ENCODE measurements at regions not wholly inside any gene's neighbourhood (a gene's known extent, or its start where the extent isn't known, plus 50 kb on each side); places are given as distances from the start of the nearest gene placed in this dataset.
A peak's percentile ranks its signal among the peaks of the same experiment; 100 is the strongest.
"Not testable (repeated sequence)": the region's sequence is repeated elsewhere in the genome, so short reads cannot be mapped to it uniquely, and the experiment has no call there.

DNA sequence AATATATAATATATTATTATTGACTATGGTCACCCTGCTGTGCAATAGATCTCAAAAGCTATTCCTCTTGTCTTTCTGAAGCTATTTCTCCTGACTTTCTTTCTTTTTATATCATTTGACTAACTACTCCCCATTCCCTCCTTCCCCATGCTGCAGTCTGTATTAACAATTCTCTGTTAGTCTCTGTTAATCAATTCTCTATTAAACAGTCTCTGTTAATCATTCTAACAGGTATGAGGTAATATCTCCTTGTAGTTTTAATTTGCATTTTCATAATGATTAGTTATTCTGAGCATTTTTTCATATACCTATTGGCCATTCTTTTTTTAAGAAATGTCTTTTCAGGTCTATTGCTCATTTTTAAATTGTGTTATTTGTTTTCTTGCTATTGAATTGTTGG lies 201.0 kb upstream of the B3GALT2 start:
- Mint-ChIP-seq H3K27me3 (ENCODE audit: low read depth) (no peaks in the 10 kb centered on the region), H3K4me3 (no peak overlapping the region), H3K36me3 (ENCODE audit: low read depth) (peaks cover 7% of the 10 kb centered on the region), H3K4me1 (peaks cover 5% of the 10 kb centered on the region), H3K9me3 (peaks cover 14% of the 10 kb centered on the region), H3K27ac (peak overlapping the region in 2 of 3 experiments; percentile 8 to 79)
- TF ChIP-seq, protein P1, sequence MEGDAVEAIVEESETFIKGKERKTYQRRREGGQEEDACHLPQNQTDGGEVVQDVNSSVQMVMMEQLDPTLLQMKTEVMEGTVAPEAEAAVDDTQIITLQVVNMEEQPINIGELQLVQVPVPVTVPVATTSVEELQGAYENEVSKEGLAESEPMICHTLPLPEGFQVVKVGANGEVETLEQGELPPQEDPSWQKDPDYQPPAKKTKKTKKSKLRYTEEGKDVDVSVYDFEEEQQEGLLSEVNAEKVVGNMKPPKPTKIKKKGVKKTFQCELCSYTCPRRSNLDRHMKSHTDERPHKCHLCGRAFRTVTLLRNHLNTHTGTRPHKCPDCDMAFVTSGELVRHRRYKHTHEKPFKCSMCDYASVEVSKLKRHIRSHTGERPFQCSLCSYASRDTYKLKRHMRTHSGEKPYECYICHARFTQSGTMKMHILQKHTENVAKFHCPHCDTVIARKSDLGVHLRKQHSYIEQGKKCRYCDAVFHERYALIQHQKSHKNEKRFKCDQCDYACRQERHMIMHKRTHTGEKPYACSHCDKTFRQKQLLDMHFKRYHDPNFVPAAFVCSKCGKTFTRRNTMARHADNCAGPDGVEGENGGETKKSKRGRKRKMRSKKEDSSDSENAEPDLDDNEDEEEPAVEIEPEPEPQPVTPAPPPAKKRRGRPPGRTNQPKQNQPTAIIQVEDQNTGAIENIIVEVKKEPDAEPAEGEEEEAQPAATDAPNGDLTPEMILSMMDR (IDR thresholded peaks at IDR 0.05; ENCODE audit: unreplicated experiment in 3 of 3): no peak

GRCh38 chr1:193378451-193378850 lies 192.0 kb upstream of the B3GALT2 start:
- not testable (repeated sequence) for H3K36me3 Mint-ChIP-seq (ENCODE audit: low read depth); H3K27ac Mint-ChIP-seq; H3K4me3 Mint-ChIP-seq; H3K4me1 Mint-ChIP-seq; H3K27me3 Mint-ChIP-seq (ENCODE audit: low read depth)
- peaks cover 18% of the 10 kb centered on the region for H3K9me3 Mint-ChIP-seq

GRCh38 chr1:193377472-193377871 lies 191.1 kb upstream of the B3GALT2 start:
- H3K27ac Mint-ChIP-seq: no peak overlapping the region
- TF ChIP-seq, protein P1 (IDR thresholded peaks at IDR 0.05; ENCODE audit: unreplicated experiment in 3 of 3): no peak
- peaks cover 11% of the 10 kb centered on the region for H3K9me3 Mint-ChIP-seq
- H3K4me1 Mint-ChIP-seq: no peaks in the 10 kb centered on the region
- no peaks in the 10 kb centered on the region for H3K27me3 Mint-ChIP-seq (ENCODE audit: low read depth)
- H3K36me3 Mint-ChIP-seq (ENCODE audit: low read depth): no peaks in the 10 kb centered on the region
- no peak overlapping the region for H3K4me3 Mint-ChIP-seq

GRCh38 chr1:193372553-193372952 lies 186.1 kb upstream of the B3GALT2 start:
- H3K36me3 Mint-ChIP-seq (ENCODE audit: low read depth): no peaks in the 10 kb centered on the region
- H3K9me3 Mint-ChIP-seq: peaks cover 3% of the 10 kb centered on the region
- no peak overlapping the region for H3K4me3 Mint-ChIP-seq

GRCh38 chr1:193368302-193368701 lies 181.9 kb upstream of the B3GALT2 start:
- TF ChIP-seq, protein P1 (IDR thresholded peaks at IDR 0.05; ENCODE audit: unreplicated experiment in 3 of 3): no peak
- H3K4me1 Mint-ChIP-seq: no peaks in the 10 kb centered on the region
- H3K9me3 Mint-ChIP-seq: no peaks in the 10 kb centered on the region
- H3K27me3 Mint-ChIP-seq (ENCODE audit: low read depth): peaks cover 4% of the 10 kb centered on the region
- peak overlapping the region in 2 of 3 experiments; percentile 24 to 36 for H3K27ac Mint-ChIP-seq
- no peaks in the 10 kb centered on the region for H3K36me3 Mint-ChIP-seq (ENCODE audit: low read depth)
- H3K4me3 Mint-ChIP-seq: no peak overlapping the region

More at GRCh38 chr1:193372553-193372952, 186.1 kb upstream of the B3GALT2 start:
- no peaks in the 10 kb centered on the region for H3K27me3 Mint-ChIP-seq (ENCODE audit: low read depth)
- no peaks in the 10 kb centered on the region for H3K4me1 Mint-ChIP-seq
- TF ChIP-seq, protein P1 (IDR thresholded peaks at IDR 0.05; ENCODE audit: unreplicated experiment in 3 of 3): no peak
- no peak overlapping the region for H3K27ac Mint-ChIP-seq

DNA sequence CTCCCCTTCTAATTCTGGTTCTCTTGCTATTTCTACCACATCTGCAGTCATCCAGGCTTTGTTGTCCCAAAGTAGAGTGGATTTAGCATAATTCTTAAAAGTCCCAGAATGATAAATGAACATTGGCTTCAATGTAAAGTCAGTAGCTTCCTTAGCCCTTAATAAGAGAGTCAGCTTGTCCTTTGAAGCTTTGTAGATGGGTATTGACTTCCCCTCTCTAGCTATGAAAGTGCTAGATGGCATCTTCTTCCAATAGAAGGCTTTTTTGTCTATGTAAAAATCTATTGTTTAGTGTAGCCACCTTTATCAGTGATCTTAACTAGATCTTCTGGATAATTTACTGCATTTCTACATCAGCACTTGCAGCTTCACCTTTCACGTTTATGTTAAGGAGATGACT lies 181.4 kb upstream of the B3GALT2 start:
- H3K36me3 Mint-ChIP-seq (ENCODE audit: low read depth): no peaks in the 10 kb centered on the region
- TF ChIP-seq, protein P1 (IDR thresholded peaks at IDR 0.05; ENCODE audit: unreplicated experiment in 3 of 3): no peak
- H3K4me3 Mint-ChIP-seq: no peak overlapping the region

More for the DNA sequence above, 181.4 kb upstream of the B3GALT2 start:
- Mint-ChIP-seq H3K9me3 (no peaks in the 10 kb centered on the region), H3K4me1 (no peaks in the 10 kb centered on the region), H3K27ac (no peak overlapping the region), H3K27me3 (ENCODE audit: low read depth) (peaks cover 4% of the 10 kb centered on the region)
